GM13976 (cell line): ENCODE measurements at regions not wholly inside any gene's neighbourhood (a gene's known extent, or its start where the extent isn't known, plus 50 kb on each side); places are given as distances from the start of the nearest gene placed in this dataset.
A peak's percentile ranks its signal among the peaks of the same experiment; 100 is the strongest.

ENCODE experiments used
- DNase-seq: peaks from one replicate; pipeline ENCODE4 v3.0.0; 2012; ENCODE audit warnings: low spot score
- CTCF ChIP-seq: IDR thresholded peaks from 2 replicates; pipeline ENCODE4 v1.5.1; 2012; ENCODE audit warnings: borderline replicate concordance, mild to moderate bottlenecking; ENCODE audit not compliant: insufficient read depth; ENCODE audit errors: extremely low read depth, missing control alignments, control extremely low read depth
- in situ Hi-C: fragments of 300-500 bp; cut with MboI; formaldehyde crosslinking; loops from one replicate; pipeline ENCODE4 v1.12.0; 2022; ENCODE audit warnings: low sequenced_read_pairs, mixed read lengths, inconsistent platforms; ENCODE audit not compliant: unreplicated experiment

- no peak for TF ChIP-seq CTCF
- in situ Hi-C loops: loop anchor here (10.0 to 25.0 kb wide), 2 partner anchors 396 to 719 kb away; no protein-coding TSS in a partner anchor
- no peak for DNase-seq
Observed at GRCh38 chr2:24418166-24418841, 58.0 kb upstream of the ITSN2 start.

GRCh38 chr2:24412812-24413211, 52.5 kb upstream of the ITSN2 start:
- in situ Hi-C loops: loop anchor here (10.0 to 25.0 kb wide), 2 partner anchors 402 to 724 kb away; no protein-coding TSS in a partner anchor

GRCh38 chr2:24411488-24412151, 51.3 kb upstream of the ITSN2 start:
- in situ Hi-C loops: loop anchor here (10.0 to 25.0 kb wide), 2 partner anchors 403 to 726 kb away; no protein-coding TSS in a partner anchor
- DNase-seq: no peak

More at GRCh38 chr2:24412812-24413211, 52.5 kb upstream of the ITSN2 start:
- no peak for TF ChIP-seq CTCF
- no peak for DNase-seq

GRCh38 chr2:24410976-24411375, 50.6 kb upstream of the ITSN2 start:
- in situ Hi-C loops: loop anchor here (10.0 to 25.0 kb wide), 2 partner anchors 404 to 726 kb away; no protein-coding TSS in a partner anchor
- DNase-seq: no peak
- TF ChIP-seq CTCF: no peak

More at GRCh38 chr2:24411488-24412151, 51.3 kb upstream of the ITSN2 start:
- no peak for TF ChIP-seq CTCF

- in situ Hi-C loops: loop anchor here (10.0 to 25.0 kb wide), 2 partner anchors 405 to 727 kb away; no protein-coding TSS in a partner anchor
- TF ChIP-seq CTCF: peak; percentile 58
- peak; percentile 75 for DNase-seq
Observed at GRCh38 chr2:24409700-24410556, 49.6 kb upstream of the ITSN2 start.
